Type B pancreatic cell (in vitro differentiated cells): ENCODE measurements at regions not wholly inside any gene's neighbourhood (a gene's known extent, or its start where the extent isn't known, plus 50 kb on each side); places are given as distances from the start of the nearest gene placed in this dataset.

Source experiments
- DNase-seq: peaks from one replicate; pipeline ENCODE4 v3.0.0; 2021; ENCODE audit warnings: mixed read lengths; ENCODE audit not compliant: unreplicated experiment; ENCODE audit errors: extremely low spot score
- H3K27ac Mint-ChIP-seq: 2 replicates; pipeline ENCODE4 v1.8.0; 2021; ENCODE audit warnings: mild to moderate bottlenecking, mixed read lengths
- H3K27me3 Mint-ChIP-seq: 2 replicates; pipeline ENCODE4 v1.8.0; 2021; ENCODE audit warnings: mixed read lengths
- H3K36me3 Mint-ChIP-seq: 2 replicates; pipeline ENCODE4 v1.8.0; 2021; ENCODE audit warnings: mixed read lengths
- H3K4me1 Mint-ChIP-seq: one replicate; pipeline ENCODE4 v1.8.0; 2021; ENCODE audit warnings: mixed read lengths; ENCODE audit not compliant: unreplicated experiment
- H3K4me3 Mint-ChIP-seq: 2 replicates; pipeline ENCODE4 v1.8.0; 2021; ENCODE audit warnings: mild to moderate bottlenecking, mixed read lengths
- H3K9me3 Mint-ChIP-seq: 2 replicates; pipeline ENCODE4 v1.8.0; 2021; ENCODE audit warnings: mixed read lengths
- CTCF ChIP-seq: fragments of 200-600 bp; sonication (generic); conservative IDR thresholded peaks from 2 replicates; pipeline ENCODE4 v1.5.0; 2021; ENCODE audit warnings: antibody characterized with exemption, mild to moderate bottlenecking

- Mint-ChIP-seq H3K4me1 (no peaks in the 10 kb centered on the region), H3K36me3 (no peaks in the 10 kb centered on the region), H3K27ac (no peak overlapping the region), H3K4me3 (no peak overlapping the region), H3K9me3 (peaks cover 7% of the 10 kb centered on the region), H3K27me3 (no peaks in the 10 kb centered on the region)
- DNase-seq, result no peak
- no peak for TF ChIP-seq CTCF
These were observed 236.6 kb upstream of the MMADHC start for GRCh38 chr2:149824136-149824535.

- Mint-ChIP-seq H3K36me3 (no peaks in the 10 kb centered on the region), H3K4me1 (peaks cover 4% of the 10 kb centered on the region), H3K27ac (no peak overlapping the region), H3K4me3 (no peak overlapping the region), H3K9me3 (no peaks in the 10 kb centered on the region), H3K27me3 (no peaks in the 10 kb centered on the region)
- no peak for DNase-seq
- TF ChIP-seq CTCF, result no peak
These were observed 231.9 kb upstream of the MMADHC start for GRCh38 chr2:149819356-149819957.

- no peak overlapping the region for H3K4me3 Mint-ChIP-seq
- H3K4me1 Mint-ChIP-seq, result peaks cover 4% of the 10 kb centered on the region
- TF ChIP-seq CTCF, result no peak
- peaks cover 7% of the 10 kb centered on the region for H3K9me3 Mint-ChIP-seq
- H3K36me3 Mint-ChIP-seq, result no peaks in the 10 kb centered on the region
- no peak for DNase-seq
- H3K27me3 Mint-ChIP-seq, result no peaks in the 10 kb centered on the region
- no peak overlapping the region for H3K27ac Mint-ChIP-seq
These were observed 229.4 kb upstream of the MMADHC start for GRCh38 chr2:149816756-149817551.

GRCh38 chr2:149815941-149816340 is 228.4 kb upstream of the MMADHC start:
- TF ChIP-seq CTCF, result no peak
- Mint-ChIP-seq H3K4me1 (peaks cover 4% of the 10 kb centered on the region), H3K36me3 (no peaks in the 10 kb centered on the region), H3K27ac (no peak overlapping the region), H3K9me3 (peaks cover 11% of the 10 kb centered on the region), H3K27me3 (no peaks in the 10 kb centered on the region), H3K4me3 (no peak overlapping the region)
- DNase-seq, result no peak

- H3K4me1 Mint-ChIP-seq, result peaks cover 4% of the 10 kb centered on the region
- no peaks in the 10 kb centered on the region for H3K27me3 Mint-ChIP-seq
- DNase-seq, result no peak
- H3K4me3 Mint-ChIP-seq, result no peak overlapping the region
- no peak overlapping the region for H3K27ac Mint-ChIP-seq
- no peaks in the 10 kb centered on the region for H3K36me3 Mint-ChIP-seq
- peaks cover 11% of the 10 kb centered on the region for H3K9me3 Mint-ChIP-seq
- TF ChIP-seq CTCF, result no peak
These were observed 227.3 kb upstream of the MMADHC start for GRCh38 chr2:149814901-149815300.
